Panc1 (cell line): ENCODE measurements at regions not wholly inside any gene's neighbourhood (a gene's known extent, or its start where the extent isn't known, plus 50 kb on each side); places are given as distances from the start of the nearest gene placed in this dataset.

Experiments
- CTCF ChIP-seq: fragments of 450-650 bp; IDR thresholded peaks from 2 replicates; pipeline ENCODE4 v1.5.1; 2017; ENCODE audit warnings: mild to moderate bottlenecking
- POLR2AphosphoS5 ChIP-seq: IDR thresholded peaks from 2 replicates; pipeline ENCODE4 v1.6.1; 2012; ENCODE audit warnings: mild to moderate bottlenecking, low read depth, low read length, moderate library complexity
- SIN3A ChIP-seq: IDR thresholded peaks from 2 replicates; pipeline ENCODE4 v1.6.1; 2012; ENCODE audit warnings: low read depth, mild to moderate bottlenecking, low read length, moderate library complexity, borderline replicate concordance; ENCODE audit not compliant: insufficient read depth
- TCF7L2 ChIP-seq: IDR thresholded peaks from 2 replicates; pipeline ENCODE4 v1.6.1; 2011; ENCODE audit warnings: mild to moderate bottlenecking, low read depth, low read length, inconsistent platforms

GRCh38 chr18:1149709-1150108 lies 245.0 kb downstream of the ADCYAP1 start:
- TF ChIP-seq CTCF (no peak), TCF7L2 (no peak), POLR2AphosphoS5 (no peak), SIN3A (no peak)
